ENCODE measurements at regions not wholly inside any gene's neighbourhood (a gene's known extent, or its start where the extent isn't known, plus 50 kb on each side); places are given as distances from the start of the nearest gene placed in this dataset.

- FAIRE-seq: no peak
These were observed 59.8 kb upstream of the HAO2 start for GRCh38 chr1:119308806-119309205.

- FAIRE-seq: no peak
These were observed 58.3 kb upstream of the HAO2 start for GRCh38 chr1:119310301-119310700.

- peak; percentile 6 for FAIRE-seq
These were observed 56.1 kb upstream of the HAO2 start for GRCh38 chr1:119312500-119312899.

GRCh38 chr1:119314001-119314796 is 54.4 kb upstream of the HAO2 start:
- no peak for FAIRE-seq

- FAIRE-seq: no peak
These were observed 51.6 kb upstream of the HAO2 start for GRCh38 chr1:119316870-119317416.

- no peak for FAIRE-seq
These were observed 49.9 kb upstream of the HAO2 start for GRCh38 chr1:119318466-119319309.
